Lower leg skin (tissue), 3 donors: ENCODE measurements at regions not wholly inside any gene's neighbourhood (a gene's known extent, or its start where the extent isn't known, plus 50 kb on each side); places are given as distances from the start of the nearest gene placed in this dataset.

ENCODE experiments used
- POLR2A ChIP-seq, 2 donors: fragments of 450-650 bp; IDR thresholded peaks; one replicate each; pipeline ENCODE4 v1.6.1; 2016 to 2017; ENCODE audit warnings: antibody characterized with exemption in 2 of 2, mild to moderate bottlenecking in 1 of 2, moderate library complexity in 1 of 2
- TF ChIP-seq, protein P1 (sequence below), 3 donors: fragments of 450-650 bp; IDR thresholded peaks; one replicate each; pipeline ENCODE4 v1.5.1; 2016; ENCODE audit warnings: antibody characterized with exemption in 3 of 3, mild to moderate bottlenecking in 3 of 3, moderate library complexity in 2 of 3

DNA sequence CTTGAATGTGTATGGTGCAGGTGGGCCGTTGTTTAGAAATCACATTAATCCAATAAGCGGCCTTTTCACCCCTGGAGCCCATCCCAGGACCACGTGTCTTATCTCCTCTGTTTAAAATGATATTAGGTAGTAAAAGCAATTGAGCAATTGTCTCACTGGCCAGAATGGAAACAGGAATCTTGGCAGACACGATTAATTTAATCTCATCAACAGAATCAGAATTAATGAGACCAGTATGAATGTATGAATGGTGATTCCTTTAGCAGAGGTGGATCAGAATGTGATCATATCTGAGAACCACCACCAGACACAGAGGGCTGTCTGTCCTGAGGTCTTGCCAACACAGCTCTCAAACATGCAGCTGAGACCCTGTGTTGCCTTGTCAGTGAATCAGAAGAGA, 1591.4 kb downstream of the REEP3 start:
- TF ChIP-seq, protein P1, sequence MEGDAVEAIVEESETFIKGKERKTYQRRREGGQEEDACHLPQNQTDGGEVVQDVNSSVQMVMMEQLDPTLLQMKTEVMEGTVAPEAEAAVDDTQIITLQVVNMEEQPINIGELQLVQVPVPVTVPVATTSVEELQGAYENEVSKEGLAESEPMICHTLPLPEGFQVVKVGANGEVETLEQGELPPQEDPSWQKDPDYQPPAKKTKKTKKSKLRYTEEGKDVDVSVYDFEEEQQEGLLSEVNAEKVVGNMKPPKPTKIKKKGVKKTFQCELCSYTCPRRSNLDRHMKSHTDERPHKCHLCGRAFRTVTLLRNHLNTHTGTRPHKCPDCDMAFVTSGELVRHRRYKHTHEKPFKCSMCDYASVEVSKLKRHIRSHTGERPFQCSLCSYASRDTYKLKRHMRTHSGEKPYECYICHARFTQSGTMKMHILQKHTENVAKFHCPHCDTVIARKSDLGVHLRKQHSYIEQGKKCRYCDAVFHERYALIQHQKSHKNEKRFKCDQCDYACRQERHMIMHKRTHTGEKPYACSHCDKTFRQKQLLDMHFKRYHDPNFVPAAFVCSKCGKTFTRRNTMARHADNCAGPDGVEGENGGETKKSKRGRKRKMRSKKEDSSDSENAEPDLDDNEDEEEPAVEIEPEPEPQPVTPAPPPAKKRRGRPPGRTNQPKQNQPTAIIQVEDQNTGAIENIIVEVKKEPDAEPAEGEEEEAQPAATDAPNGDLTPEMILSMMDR (IDR thresholded peaks at IDR 0.05), result no peak
- no peak for TF ChIP-seq POLR2A (IDR thresholded peaks at IDR 0.05)
